HFF-Myc (cell line): ENCODE measurements at regions not wholly inside any gene's neighbourhood (a gene's known extent, or its start where the extent isn't known, plus 50 kb on each side); places are given as distances from the start of the nearest gene placed in this dataset.
"Not testable (repeated sequence)": the region's sequence is repeated elsewhere in the genome, so short reads cannot be mapped to it uniquely, and the experiment has no call there.

Source experiments
- DNase-seq: peaks from one replicate; pipeline ENCODE4 v3.0.0-alpha.2; 2011; ENCODE audit warnings: low read depth; ENCODE audit errors: extremely low read depth
- H3K4me3 ChIP-seq: replicated peaks from 2 replicates; pipeline ENCODE4 v1.5.1; 2011; ENCODE audit warnings: low read depth, mild to moderate bottlenecking, control low read depth, low read length
- CTCF ChIP-seq: IDR thresholded peaks from 2 replicates; pipeline ENCODE4 v1.5.1; 2012; ENCODE audit warnings: mild to moderate bottlenecking, low read depth, low read length, control low read depth; ENCODE audit errors: missing control alignments

DNA sequence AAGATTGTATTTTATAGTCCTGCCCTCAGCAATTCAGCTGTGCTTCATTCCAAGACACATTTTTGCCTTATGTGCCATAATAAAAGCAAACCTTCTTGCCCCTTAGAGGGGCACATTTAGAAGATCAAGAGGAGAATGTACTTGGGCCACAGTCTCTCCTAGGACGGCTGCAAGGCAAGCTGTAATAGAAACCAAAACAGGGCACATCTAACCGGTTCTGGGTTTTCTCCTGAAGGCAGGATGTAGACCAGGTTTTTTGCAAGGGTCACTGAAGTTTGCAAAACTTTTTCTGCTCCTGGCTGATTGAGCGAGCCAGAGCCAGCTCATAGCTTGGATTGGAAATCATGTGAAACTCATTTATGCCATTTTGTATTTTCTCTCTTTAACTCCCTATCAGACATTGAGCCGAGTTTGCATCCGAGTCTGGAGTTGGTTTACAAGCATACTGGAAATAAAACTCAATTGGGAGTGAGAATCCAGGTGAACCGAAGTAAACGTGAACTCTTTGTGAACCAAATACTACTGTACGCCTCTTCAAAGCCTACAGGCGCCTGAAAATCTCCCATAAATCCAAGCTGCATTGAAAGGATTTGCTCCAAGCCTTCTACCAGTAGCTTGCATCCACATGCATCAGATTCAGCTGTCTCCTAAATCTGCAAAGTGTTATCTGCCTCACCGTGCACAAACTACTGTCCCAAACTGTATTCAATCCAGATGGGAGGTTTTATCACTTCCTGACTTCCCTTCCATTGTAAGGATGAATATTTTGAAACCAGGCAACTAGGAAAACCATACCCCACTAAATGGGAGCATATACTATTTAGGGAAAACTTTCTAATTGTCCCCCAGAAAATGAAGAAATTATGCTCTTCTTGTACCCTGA, 60.9 kb upstream of the TSC22D2 start:
- TF ChIP-seq CTCF: no peak
- peak; percentile 84 for DNase-seq
- H3K4me3 ChIP-seq: peak overlapping the region; percentile 21

DNA sequence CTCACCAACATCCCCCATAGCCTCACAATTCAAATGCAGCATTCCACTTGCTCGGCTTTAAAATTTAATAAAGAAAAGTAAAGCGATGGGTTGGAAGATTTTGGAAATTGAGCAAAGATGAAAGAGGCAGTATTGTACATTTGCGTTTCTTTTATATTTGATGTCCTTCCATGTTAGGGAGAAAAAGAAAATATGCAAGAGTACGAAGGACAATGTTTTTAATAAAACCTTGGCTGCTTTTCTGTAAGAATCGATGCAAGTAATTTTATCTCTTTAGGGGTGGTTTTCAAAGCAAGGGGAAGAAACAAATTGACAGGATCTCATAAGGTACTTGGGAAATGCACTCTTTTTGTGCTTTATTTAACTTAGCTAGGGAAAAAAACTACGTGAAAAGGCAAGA, 61.8 kb upstream of the TSC22D2 start:
- no peak overlapping the region for H3K4me3 ChIP-seq
- no peak for TF ChIP-seq CTCF
- no peak for DNase-seq

DNA sequence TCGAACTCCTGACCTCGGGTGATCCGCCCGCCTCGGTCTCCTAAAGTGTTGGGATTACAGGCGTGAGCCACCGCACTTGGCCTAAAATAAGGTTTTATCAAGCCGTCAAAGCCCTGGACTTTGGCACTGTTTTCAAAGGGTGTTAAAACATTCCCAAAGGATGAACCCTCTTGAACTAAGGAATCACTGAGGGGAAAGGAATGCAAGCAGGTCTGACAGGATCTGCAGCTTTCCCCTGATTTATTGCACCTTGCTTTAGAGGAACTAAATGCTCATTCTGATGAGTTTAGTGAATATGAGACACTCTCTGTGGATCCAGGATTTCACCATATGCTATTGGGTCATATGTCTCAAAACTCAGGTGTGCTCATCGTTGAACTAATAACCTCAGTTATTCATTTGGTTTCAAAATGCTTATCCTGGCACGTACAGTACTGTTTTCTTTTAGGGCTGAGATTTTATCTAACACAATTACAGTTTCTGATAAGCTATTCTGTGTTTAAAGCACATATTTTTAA, 63.0 kb upstream of the TSC22D2 start:
- TF ChIP-seq CTCF: no peak
- H3K4me3 ChIP-seq: no peak overlapping the region
- DNase-seq: no peak

GRCh38 chr3:150344079-150344759, 63.9 kb upstream of the TSC22D2 start:
- no peak for TF ChIP-seq CTCF
- no peak for DNase-seq
- H3K4me3 ChIP-seq: no peak overlapping the region

DNA sequence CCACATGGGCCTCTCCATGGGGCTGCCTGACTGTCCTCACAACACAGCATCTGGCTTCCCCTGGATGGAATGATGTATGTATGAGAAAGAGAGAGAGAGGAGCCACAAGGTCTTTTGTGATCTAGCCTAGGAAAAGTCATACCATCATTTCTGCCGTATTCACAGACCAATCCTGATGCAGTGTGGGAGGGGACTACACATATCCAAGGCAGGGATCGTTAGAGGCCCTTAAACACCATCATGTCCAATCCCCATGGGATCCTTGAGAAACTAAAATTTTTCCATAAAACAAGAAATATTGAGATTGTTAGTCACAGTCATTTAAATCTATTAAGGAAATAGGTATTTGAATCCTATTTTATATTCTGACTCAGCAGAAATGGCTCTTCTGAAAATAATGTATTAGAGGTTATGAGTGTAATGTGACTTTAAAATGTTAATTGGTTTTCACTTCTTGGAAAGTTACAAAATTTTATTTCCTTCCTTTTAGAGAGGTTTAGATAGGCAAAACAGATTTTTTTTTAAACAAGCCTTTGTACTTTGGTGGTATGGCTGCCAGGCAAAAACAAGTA, 65.1 kb upstream of the TSC22D2 start:
- TF ChIP-seq CTCF: no peak
- H3K4me3 ChIP-seq: no peak overlapping the region
- DNase-seq: no peak

GRCh38 chr3:150341891-150342290, 66.2 kb upstream of the TSC22D2 start:
- no peak for TF ChIP-seq CTCF
- no peak for DNase-seq
- no peak overlapping the region for H3K4me3 ChIP-seq

DNA sequence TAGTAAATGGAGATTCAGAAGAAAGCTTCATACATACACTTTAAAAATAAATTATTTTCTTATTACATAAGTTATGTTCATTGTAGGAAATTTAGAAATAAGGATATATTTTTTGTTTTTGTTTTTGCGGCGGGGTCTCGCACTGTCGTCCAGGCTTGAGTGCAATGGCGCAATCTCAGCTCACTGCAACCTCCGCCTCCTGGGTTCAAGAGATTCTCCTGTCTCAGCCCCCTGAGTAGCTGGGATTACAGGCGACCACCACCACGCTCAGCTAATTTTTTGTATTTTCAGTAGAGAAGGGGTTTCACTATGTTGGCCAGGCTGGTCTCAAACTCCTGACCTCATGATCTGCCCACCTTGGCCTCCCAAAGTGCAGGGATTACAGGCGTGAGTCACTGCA, 71.7 kb upstream of the TSC22D2 start:
- not testable (repeated sequence) for DNase-seq, H3K4me3 ChIP-seq
